ENCODE measurements at regions not wholly inside any gene's neighbourhood (a gene's known extent, or its start where the extent isn't known, plus 50 kb on each side); places are given as distances from the start of the nearest gene placed in this dataset.

DNA sequence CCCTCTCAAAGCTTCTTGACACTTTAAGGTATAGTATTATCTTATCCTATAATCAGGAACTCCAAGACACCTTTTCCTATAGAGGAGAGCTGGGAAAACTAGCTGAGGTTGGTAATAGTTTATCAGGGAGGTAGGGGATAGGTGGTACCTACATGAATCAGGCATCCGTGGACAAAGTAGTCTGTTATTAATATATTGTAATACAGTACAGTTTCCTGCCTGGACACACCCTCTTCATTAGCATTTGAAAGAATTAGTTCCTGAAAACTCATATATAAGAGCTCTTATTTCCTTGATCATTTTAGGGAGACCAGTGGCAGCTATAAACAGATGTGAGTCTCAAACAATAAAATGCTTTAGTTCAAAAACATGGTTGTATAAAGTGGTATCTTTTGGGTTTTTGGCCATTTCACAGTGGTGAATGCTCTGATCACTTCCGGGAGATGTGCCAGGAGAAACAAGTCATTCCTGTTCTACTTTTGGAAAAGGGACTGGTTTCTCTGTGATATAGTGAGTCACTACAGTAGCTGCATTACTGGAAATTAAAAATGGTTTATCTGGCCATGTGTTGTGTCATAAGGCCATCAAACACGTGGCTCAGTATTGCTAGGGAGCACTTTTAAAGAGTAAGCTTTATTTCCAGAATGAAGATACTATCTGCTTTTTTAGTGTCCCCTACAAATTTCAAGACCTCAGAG is 98.1 kb downstream of the KLRB1 start:
- TF ChIP-seq, protein P1, sequence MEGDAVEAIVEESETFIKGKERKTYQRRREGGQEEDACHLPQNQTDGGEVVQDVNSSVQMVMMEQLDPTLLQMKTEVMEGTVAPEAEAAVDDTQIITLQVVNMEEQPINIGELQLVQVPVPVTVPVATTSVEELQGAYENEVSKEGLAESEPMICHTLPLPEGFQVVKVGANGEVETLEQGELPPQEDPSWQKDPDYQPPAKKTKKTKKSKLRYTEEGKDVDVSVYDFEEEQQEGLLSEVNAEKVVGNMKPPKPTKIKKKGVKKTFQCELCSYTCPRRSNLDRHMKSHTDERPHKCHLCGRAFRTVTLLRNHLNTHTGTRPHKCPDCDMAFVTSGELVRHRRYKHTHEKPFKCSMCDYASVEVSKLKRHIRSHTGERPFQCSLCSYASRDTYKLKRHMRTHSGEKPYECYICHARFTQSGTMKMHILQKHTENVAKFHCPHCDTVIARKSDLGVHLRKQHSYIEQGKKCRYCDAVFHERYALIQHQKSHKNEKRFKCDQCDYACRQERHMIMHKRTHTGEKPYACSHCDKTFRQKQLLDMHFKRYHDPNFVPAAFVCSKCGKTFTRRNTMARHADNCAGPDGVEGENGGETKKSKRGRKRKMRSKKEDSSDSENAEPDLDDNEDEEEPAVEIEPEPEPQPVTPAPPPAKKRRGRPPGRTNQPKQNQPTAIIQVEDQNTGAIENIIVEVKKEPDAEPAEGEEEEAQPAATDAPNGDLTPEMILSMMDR (IDR thresholded peaks at IDR 0.05): no peak
- TF ChIP-seq POLR2A (IDR thresholded peaks at IDR 0.05): no peak
